Activated T-cell treated with anti-CD3 and anti-CD28 coated beads, Interleukin-2, amount 50 U/mL, for 1 hour (primary cell): ENCODE measurements at regions not wholly inside any gene's neighbourhood (a gene's known extent, or its start where the extent isn't known, plus 50 kb on each side); places are given as distances from the start of the nearest gene placed in this dataset.
A peak's percentile ranks its signal among the peaks of the same experiment; 100 is the strongest.

Experiments
- DNase-seq: peaks from one replicate; pipeline ENCODE4 v3.0.0-alpha.2; 2020

GRCh38 chr4:184309241-184310170, 91.8 kb upstream of the ENPP6 start:
- no peak for DNase-seq

- no peak for DNase-seq
Observed at GRCh38 chr4:184306949-184307348, 89.3 kb upstream of the ENPP6 start.

GRCh38 chr4:184306470-184306869, 88.8 kb upstream of the ENPP6 start:
- no peak for DNase-seq

GRCh38 chr4:184300816-184301215, 83.1 kb upstream of the ENPP6 start:
- DNase-seq: no peak

- DNase-seq: no peak
Observed at GRCh38 chr4:184298254-184298653, 80.6 kb upstream of the ENPP6 start.

- no peak for DNase-seq
Observed at GRCh38 chr4:184295206-184295605, 77.5 kb upstream of the ENPP6 start.

GRCh38 chr4:184294606-184295133, 77.0 kb upstream of the ENPP6 start:
- DNase-seq: no peak

GRCh38 chr4:184293552-184293951, 75.9 kb upstream of the ENPP6 start:
- no peak for DNase-seq

GRCh38 chr4:184292877-184293276, 75.2 kb upstream of the ENPP6 start:
- no peak for DNase-seq

GRCh38 chr4:184292465-184292867, 74.8 kb upstream of the ENPP6 start:
- no peak for DNase-seq

GRCh38 chr4:184289179-184289535, 71.5 kb upstream of the ENPP6 start:
- DNase-seq: no peak

- no peak for DNase-seq
Observed at GRCh38 chr4:184288451-184289178, 70.9 kb upstream of the ENPP6 start.

- no peak for DNase-seq
Observed at GRCh38 chr4:184287697-184288255, 70.1 kb upstream of the ENPP6 start.

- DNase-seq: no peak
Observed at GRCh38 chr4:184286358-184286757, 68.7 kb upstream of the ENPP6 start.

- no peak for DNase-seq
Observed at GRCh38 chr4:184284742-184285141, 67.1 kb upstream of the ENPP6 start.

- DNase-seq: no peak
Observed at GRCh38 chr4:184284336-184284690, 66.6 kb upstream of the ENPP6 start.

- DNase-seq: no peak
Observed at GRCh38 chr4:184283659-184284335, 66.1 kb upstream of the ENPP6 start.

GRCh38 chr4:184282895-184283654, 65.4 kb upstream of the ENPP6 start:
- no peak for DNase-seq

- DNase-seq: peak; percentile 37
Observed at GRCh38 chr4:184282251-184282713, 64.6 kb upstream of the ENPP6 start.

- DNase-seq: no peak
Observed at GRCh38 chr4:184281231-184282139, 63.8 kb upstream of the ENPP6 start.

- DNase-seq: no peak
Observed at GRCh38 chr4:184280591-184281071, 63.0 kb upstream of the ENPP6 start.
